Nucleus accumbens (tissue), 56 donors: ENCODE measurements at regions not wholly inside any gene's neighbourhood (a gene's known extent, or its start where the extent isn't known, plus 50 kb on each side); places are given as distances from the start of the nearest gene placed in this dataset.

ENCODE experiments used
- DNase-seq, 56 donors: peaks; one replicate each; lab custom pipeline; 2025; lab: John Stamatoyannopoulos, UW

GRCh38 chr1:29635501-29636263 lies 399.4 kb downstream of the PTPRU start:
- no peak for DNase-seq

DNA sequence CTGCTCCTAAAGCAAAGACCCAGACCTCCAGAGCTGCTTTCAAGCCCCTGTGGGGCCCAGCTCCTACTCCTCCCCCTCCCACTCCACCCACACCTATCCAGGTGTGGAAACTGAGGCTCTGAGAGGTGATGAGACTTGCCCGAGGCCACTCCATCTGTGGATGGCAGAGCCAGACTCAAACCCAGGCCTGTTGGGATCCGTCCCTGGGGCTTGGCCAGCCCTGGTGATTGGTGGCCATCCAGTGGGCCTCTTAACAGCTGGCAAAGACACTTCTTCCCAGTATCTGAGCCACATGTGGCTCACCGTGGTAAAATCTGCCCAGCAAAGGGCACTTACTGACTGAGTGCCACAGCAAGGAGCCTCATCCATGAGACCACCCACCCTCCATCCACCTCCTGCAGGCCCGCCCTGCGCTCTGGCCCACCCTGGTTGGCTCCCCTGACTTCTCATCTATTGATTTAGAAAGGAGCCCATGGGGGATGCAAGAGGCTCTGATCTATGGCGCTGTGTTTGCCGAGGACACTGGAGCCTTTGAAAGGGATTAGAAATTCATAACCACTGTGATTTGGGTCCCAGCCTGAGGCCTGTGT lies 398.5 kb downstream of the PTPRU start:
- no peak for DNase-seq

GRCh38 chr1:29634324-29634723 lies 398.0 kb downstream of the PTPRU start:
- no peak for DNase-seq

GRCh38 chr1:29633771-29634170 lies 397.4 kb downstream of the PTPRU start:
- no peak for DNase-seq

GRCh38 chr1:29632806-29633615 lies 396.7 kb downstream of the PTPRU start:
- DNase-seq = no peak

DNA sequence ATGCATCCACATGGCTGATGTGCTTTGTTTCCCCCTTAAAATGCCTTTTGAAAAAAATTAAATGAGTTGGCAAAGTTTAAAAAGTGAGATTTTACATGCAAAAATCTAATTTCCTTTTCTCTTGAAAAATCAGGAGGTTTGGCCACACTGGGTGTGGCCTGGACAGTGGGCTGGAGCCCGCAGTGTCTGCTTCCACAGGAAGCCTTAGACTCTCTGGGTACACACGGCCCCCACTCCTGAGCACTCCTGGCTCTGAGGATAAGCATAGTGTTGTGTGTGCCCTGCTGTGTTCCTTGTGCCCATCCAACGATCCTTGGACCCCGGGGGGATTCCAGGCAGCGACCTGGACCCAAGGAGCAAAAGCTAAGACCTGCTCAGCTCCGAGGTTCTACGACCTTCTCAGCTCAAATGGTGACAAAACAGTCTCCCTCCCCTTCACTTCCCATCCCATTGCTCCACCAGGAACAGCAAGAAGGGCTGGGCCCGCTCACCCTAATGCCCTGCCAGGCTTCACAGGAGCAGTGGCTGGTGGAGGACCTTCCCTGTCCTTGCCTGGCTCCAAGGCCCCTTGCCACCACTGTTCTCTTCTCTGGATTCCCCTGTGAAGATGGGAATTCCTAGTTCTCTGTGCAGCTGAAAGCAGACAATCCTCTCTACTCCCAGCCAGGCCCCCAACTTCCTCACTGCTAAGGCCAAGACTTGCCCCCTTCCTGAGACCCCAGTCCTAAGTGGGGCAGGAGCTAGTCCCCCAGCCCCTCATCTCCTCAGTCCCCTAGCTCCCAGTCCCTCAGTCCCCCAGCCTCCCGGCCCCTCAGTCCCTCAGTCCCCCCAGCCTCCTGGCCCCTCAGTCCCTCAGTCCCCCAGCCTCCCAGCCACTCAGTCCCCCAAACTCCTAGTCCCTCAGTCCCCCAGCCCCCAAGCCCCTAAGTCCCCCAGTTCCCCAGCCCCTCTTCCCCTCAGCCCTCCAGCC lies 395.8 kb downstream of the PTPRU start:
- no peak for DNase-seq

DNA sequence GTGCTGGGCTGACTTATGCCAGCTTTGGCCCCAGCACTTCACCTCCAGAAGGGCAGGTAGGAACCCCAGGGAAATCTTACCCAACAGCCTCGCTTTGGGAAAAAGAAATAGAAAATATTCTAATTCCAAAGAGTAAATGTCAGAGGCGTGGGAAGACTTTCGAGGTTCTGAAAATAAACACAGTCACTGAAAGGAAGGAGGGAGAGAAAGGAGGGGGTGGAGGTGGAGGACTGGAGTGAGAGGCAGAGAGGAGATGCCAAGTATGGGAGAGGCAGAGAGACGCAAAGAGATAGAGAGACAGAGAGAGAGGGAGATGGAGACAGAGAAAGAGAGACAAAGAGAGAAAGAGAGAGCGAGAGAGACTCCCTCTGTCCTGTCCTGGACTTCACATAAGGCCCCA lies 395.0 kb downstream of the PTPRU start:
- no peak for DNase-seq

DNA sequence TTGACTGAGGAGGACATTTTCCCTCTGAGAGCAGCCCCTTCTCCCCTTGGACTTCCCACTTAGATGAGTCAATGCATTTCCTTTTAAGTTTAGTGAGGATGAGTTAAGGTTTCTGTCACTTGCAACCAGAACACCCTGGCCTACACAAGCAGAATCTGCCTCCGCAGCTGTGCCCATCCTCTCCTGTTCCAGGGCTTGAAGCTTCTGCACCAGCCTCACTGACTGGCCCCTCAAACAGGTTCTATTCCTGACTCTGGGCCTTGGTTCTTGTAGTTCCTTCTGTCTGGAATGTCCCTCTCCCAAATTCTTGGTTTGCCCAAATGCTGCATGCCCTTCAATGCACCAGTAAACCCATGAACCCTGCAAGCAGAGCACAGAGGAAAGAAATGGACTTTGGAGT lies 394.4 kb downstream of the PTPRU start:
- no peak for DNase-seq

- no peak for DNase-seq
These were observed 393.6 kb downstream of the PTPRU start for GRCh38 chr1:29629814-29630516.

DNA sequence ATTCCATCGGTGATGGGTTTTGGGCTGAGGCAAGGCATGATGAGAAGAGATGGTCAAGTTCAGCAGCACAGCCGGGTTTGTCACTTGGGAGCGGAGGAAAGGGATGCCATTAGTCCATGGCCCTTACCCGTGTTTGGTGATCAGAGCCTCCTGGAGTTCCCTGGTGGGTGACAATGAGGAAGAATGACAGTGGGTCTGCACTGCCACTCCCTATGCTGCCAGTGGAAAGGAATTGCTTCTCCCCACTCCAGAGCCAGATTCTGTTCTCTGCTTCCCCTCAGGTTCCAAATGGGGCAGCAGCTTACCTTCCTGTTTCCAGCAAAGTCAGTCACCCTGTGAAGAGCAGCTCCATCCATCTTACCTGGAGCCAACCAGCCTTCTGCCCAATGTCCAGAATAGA lies 393.1 kb downstream of the PTPRU start:
- no peak for DNase-seq

DNA sequence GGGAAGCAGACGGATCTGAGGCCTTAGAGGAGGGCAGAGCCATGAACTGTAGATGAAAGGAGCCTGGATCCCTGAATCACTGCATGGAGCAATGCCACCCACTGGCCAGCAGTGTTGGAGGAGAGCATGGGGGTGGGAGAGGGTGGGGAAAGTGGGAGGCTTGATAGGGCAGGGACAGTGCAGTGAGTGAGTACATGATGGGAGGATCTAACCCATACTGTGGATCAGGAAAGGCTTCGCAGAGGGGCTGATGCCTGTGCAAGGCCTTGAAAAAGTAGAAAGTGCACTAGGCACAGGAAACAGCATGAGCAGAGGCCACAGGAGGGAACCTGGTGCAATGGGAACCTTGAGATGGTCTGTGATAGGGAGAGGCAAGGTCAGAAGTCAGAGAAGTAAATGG lies 391.9 kb downstream of the PTPRU start:
- DNase-seq = no peak

GRCh38 chr1:29626726-29627125 lies 390.4 kb downstream of the PTPRU start:
- no peak for DNase-seq

DNA sequence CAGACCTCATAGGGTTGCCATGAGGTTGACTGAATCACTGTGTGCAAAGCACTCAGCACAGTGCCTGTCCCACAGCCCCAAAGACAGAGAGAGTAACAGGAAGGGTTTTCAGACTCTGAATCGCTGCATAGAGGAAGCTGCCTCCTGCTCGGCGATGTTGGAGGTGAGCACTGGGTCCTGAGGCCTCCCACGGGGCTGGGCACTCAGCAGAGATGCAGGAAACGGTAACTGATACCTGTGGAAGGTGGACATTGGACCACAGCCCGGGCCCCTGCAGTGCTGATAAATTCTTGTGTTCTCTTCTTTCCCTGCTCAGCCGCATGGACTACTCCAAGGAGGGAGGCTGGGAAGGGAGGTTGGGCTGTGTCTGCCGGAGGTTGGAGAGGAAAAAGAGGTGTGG lies 389.7 kb downstream of the PTPRU start:
- DNase-seq = no peak

DNA sequence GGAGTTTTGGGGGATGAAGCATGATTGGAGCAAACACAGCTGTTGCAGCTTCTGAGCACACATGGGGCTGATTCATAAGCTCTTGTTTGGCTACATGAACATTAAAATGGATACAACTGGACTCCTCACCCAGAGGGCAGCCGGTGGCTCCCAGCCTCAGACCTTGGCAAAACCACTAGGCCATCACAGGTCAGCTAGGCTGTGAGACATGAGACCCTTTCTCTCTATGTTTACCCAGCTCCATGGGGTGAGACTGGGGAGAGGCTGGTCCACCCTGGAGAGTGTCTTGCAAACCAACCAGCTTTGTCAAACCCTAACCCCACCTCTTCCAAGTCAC lies 388.7 kb downstream of the PTPRU start:
- no peak for DNase-seq

DNA sequence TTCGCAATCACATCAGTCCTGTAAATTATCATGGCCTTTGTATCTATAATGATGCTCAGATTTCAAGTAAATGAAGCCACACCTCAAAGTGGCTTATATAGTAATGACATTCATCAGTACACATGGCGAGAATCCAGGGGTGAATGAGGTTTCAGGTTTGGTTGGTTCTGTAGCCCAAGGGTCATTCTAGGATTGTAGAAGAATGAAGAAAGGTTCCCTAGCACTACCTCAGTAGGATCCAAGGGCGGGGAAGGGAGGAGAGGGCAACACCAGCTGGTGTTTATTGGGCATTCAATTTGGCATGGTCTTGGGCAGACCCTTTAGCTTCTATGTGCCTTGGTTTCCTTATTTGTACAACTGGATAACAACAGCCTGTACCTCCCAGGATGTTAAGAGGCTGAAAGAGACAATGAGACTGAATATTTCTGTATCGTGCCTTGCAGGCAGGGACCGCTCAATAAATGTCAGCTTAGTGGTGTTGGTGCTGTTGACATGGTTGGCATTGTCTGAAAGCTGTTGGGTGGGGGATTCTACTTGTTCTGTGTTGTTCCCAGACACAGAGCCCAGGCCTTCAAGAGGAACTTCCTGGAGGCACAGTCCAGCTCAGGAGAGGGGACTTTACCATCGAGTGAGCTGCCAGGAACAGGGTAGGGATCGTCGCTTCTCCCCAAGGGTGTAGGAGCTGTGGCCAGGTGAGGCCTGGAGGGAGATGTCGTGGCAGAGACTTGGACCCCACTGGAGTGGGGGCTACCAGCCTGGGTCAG lies 388.2 kb downstream of the PTPRU start:
- DNase-seq = no peak

DNA sequence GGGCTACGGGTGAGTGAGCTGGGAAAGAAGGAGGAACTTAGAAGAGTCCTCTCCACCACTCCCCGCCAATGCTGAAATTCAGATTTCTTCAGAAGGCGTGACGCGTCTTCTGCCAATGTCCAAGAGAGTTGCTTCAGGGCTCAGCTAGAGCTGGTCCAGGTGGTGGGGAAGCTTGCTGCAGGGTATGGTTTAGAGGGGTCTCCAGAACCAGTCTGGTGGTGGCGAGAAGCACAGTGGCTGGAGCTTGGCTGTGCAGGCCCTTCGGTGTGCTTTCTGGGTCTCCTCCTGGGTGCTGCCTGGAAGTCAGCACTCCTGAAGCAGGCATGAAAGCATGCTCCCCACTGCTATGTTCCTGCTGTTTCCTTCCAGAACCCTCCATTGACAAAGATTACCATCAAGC lies 387.2 kb downstream of the PTPRU start:
- no peak for DNase-seq

DNA sequence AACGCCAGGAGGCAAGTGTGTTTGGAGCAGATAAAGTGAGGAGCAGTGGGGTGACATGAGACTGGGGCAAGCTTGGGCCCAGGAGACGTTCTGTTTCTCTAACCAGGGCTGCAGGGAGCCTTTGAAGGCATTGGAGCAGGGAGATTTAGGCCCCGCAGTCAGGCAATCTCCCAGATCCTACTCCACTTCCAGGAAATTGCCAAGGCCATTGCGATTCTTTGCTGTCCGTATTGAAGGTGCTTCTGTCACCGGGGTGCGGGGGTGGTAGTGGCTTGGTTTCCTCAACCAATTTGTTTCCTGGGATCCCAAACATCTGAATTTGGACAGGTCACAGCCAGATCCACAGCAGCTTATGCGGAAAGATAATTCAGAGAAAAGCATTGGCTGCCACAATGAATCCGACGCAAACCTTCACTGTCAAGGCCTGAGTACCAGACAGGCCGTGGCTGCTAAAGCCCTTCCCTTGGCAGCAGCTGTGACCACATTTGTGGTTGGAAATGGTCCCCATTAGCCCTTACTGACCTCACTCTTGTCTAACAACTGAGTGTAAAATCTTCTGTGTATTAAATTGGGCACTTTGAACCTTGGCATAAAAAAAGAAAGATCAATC lies 385.6 kb downstream of the PTPRU start:
- no peak for DNase-seq

DNA sequence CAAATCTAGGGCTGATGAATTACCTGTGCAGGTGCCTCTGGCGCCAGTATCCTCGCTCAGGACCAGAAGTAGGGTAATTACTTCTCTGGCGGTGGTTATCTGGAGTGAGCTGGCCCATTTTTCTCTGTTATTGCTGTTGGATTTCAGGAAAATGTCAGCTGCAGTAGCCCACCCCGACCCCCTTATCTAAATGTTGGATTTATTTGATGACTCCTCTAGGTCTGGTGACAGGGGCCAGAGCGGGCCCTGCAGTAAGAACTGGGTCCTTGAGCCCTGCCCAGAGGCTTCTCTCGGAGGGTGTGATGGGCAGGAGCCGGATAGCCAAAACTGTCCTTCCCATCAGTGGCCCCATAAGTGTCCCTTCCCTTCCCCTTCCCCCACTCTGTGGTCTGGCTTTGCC lies 384.3 kb downstream of the PTPRU start:
- no peak for DNase-seq

- no peak for DNase-seq
These were observed 370.9 kb downstream of the PTPRU start for GRCh38 chr1:29607236-29607635.
